Mesendoderm (in vitro differentiated cells): ENCODE measurements at regions not wholly inside any gene's neighbourhood (a gene's known extent, or its start where the extent isn't known, plus 50 kb on each side); places are given as distances from the start of the nearest gene placed in this dataset.

Experiments
- DNase-seq: peaks from one replicate; pipeline ENCODE4 v3.0.0; 2013
- H2AK5ac ChIP-seq: 2 replicates; pipeline ENCODE4 v1.6.1; 2013; ENCODE audit warnings: low read length, inconsistent platforms
- H2BK120ac ChIP-seq: 2 replicates; pipeline ENCODE4 v1.6.1; 2013; ENCODE audit warnings: low read depth, mild to moderate bottlenecking, low read length, moderate library complexity, mixed read lengths
- H2BK15ac ChIP-seq: replicated peaks from 2 replicates; pipeline ENCODE4 v1.6.1; 2013; ENCODE audit warnings: low read depth, mild to moderate bottlenecking, moderate library complexity
- H2BK5ac ChIP-seq: 2 replicates; pipeline ENCODE4 v1.6.1; 2013; ENCODE audit warnings: low read length, inconsistent platforms
- H3K18ac ChIP-seq: 2 replicates; pipeline ENCODE4 v1.6.1; 2013; ENCODE audit warnings: mild to moderate bottlenecking, low read length, mixed read lengths
- H3K23ac ChIP-seq: one replicate; pipeline ENCODE4 v1.6.1; 2013; ENCODE audit warnings: low read length
- H3K27ac ChIP-seq: 2 replicates; pipeline ENCODE4 v1.5.1; 2013; ENCODE audit warnings: low read depth, mild to moderate bottlenecking, inconsistent platforms, low read length, moderate library complexity
- H3K27me3 ChIP-seq: 2 replicates; pipeline ENCODE4 v1.6.1; 2013; ENCODE audit warnings: low read length, control low read depth, mild to moderate bottlenecking, inconsistent platforms; ENCODE audit not compliant: insufficient read depth, poor library complexity
- H3K36me3 ChIP-seq: 2 replicates; pipeline ENCODE4 v1.6.1; 2013; ENCODE audit warnings: low read length, inconsistent platforms; ENCODE audit not compliant: control insufficient read depth, insufficient read depth
- H3K4ac ChIP-seq: one replicate; pipeline ENCODE4 v1.6.1; 2013; ENCODE audit warnings: low read depth, mild to moderate bottlenecking, low read length, moderate library complexity
- H3K4me1 ChIP-seq: 2 replicates; pipeline ENCODE4 v1.6.1; 2013; ENCODE audit warnings: low read depth, low read length, inconsistent platforms; ENCODE audit not compliant: control insufficient read depth
- H3K4me2 ChIP-seq: 2 replicates; pipeline ENCODE4 v1.6.1; 2013; ENCODE audit warnings: low read length
- H3K4me3 ChIP-seq: 2 replicates; pipeline ENCODE4 v1.5.1; 2013; ENCODE audit warnings: mild to moderate bottlenecking, low read length
- H3K56ac ChIP-seq: one replicate; pipeline ENCODE4 v1.6.1; 2013; ENCODE audit warnings: low read length
- H3K79me1 ChIP-seq: 2 replicates; pipeline ENCODE4 v1.6.1; 2013; ENCODE audit warnings: low read length, inconsistent platforms
- H3K79me2 ChIP-seq: 2 replicates; pipeline ENCODE4 v1.6.1; 2013; ENCODE audit warnings: mild to moderate bottlenecking, low read length; ENCODE audit not compliant: control insufficient read depth, insufficient read depth
- H3K9ac ChIP-seq: 2 replicates; pipeline ENCODE4 v1.6.1; 2013; ENCODE audit warnings: low read length, inconsistent platforms
- H4K5ac ChIP-seq: one replicate; pipeline ENCODE4 v1.6.1; 2013; ENCODE audit warnings: low read length
- H4K8ac ChIP-seq: one replicate; pipeline ENCODE4 v1.6.1; 2013; ENCODE audit warnings: low read depth, mild to moderate bottlenecking, control low read depth, low read length, moderate library complexity
- WGBS: extraction: QIAGEN DNeasy Blood & Tissue Kit; methylation state at CpG from one replicate; pipeline ENCODE4 v1.1.7; 2013; ENCODE audit warnings: low lambda C conversion rate, missing lambda C conversion rate; ENCODE audit not compliant: insufficient coverage; ENCODE audit errors: extremely low coverage; 5-methylcytosine and 5-hydroxymethylcytosine counted together

DNA sequence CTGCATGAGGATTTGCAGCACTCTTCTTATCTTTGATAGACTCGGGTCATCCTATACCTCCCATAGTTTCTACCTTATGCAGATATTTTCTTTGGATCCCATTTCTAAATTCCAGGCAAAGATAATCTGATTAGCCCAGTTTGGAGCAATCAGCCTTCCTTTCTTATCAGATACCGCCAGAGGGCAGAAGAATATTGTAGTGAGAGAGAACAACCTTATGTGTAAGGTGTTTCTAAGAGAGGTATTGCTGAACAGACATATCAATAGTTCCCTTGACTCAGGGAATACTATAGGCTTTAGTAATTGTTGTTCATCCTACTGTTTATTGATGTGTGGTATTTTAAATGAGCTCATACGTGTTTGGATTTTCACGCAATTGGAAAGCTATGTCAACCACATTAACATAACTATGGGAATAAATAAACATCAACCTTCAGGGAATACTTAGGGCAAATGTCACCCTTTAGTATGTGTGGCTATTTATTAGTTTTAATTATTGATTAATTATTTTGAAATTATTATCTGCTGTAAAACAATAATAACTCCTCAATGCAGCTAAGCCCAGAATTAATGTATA is 1435.2 kb upstream of the CDH9 start:
- WGBS: no CpG with 5 or more reads among the region's 4 CpGs
- H2AK5ac ChIP-seq: no peak overlapping the region
- H3K79me1 ChIP-seq: no peaks in the 10 kb centered on the region
- no peak overlapping the region for H2BK15ac ChIP-seq
- no peak overlapping the region for H3K4me2 ChIP-seq
- no peaks in the 10 kb centered on the region for H3K36me3 ChIP-seq
- peak; percentile 74 for DNase-seq
- no peak overlapping the region for H3K4ac ChIP-seq
- H4K8ac ChIP-seq: no peak overlapping the region
- H3K79me2 ChIP-seq: no peaks in the 10 kb centered on the region
- no peak overlapping the region for H3K4me3 ChIP-seq
- no peak overlapping the region for H3K56ac ChIP-seq
- no peak overlapping the region for H2BK5ac ChIP-seq
- no peak overlapping the region for H3K18ac ChIP-seq
- H3K23ac ChIP-seq: no peak overlapping the region
- H3K9ac ChIP-seq: no peak overlapping the region
- H2BK120ac ChIP-seq: no peak overlapping the region
- H4K5ac ChIP-seq: no peak overlapping the region
- no peaks in the 10 kb centered on the region for H3K4me1 ChIP-seq
- no peak overlapping the region for H3K27ac ChIP-seq
- H3K27me3 ChIP-seq: no peaks in the 10 kb centered on the region

GRCh38 chr5:28468166-28468565 is 1429.8 kb upstream of the CDH9 start:
- Histone ChIP-seq H3K4me3 (no peak overlapping the region), H3K4me2 (no peak overlapping the region)
- no CpG with 5 or more reads among the region's 3 CpGs for WGBS

DNA sequence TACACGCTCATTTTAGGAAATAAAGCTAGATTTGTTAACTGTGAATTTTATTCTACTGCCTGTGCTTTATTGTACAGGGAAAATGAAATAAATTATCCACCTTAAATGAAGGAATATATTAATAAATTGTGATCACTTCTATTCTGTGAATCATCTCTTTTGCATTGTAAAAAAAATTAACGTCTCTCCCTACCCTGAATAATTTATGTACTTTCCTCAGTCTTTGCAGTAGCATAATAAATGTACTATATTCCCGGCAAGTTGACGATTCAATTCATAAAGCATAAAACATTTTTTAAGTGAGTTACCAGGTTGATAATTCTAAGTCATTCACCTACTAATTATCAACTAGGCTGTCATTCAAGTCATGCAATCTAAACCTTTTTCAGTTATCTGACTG is 1425.3 kb upstream of the CDH9 start:
- H2BK5ac ChIP-seq: no peak overlapping the region
- H3K4me3 ChIP-seq: no peak overlapping the region
- no peak overlapping the region for H4K5ac ChIP-seq
- H3K79me1 ChIP-seq: no peaks in the 10 kb centered on the region
- H2BK15ac ChIP-seq: no peak overlapping the region
- H4K8ac ChIP-seq: no peak overlapping the region
- no peak overlapping the region for H3K18ac ChIP-seq
- H3K27me3 ChIP-seq: no peaks in the 10 kb centered on the region
- H3K36me3 ChIP-seq: no peaks in the 10 kb centered on the region
- H2AK5ac ChIP-seq: no peak overlapping the region
- no peak overlapping the region for H3K56ac ChIP-seq
- DNase-seq: no peak
- no peak overlapping the region for H3K4me2 ChIP-seq
- no peak overlapping the region for H3K4ac ChIP-seq
- no peak overlapping the region for H3K23ac ChIP-seq
- no peak overlapping the region for H3K9ac ChIP-seq
- no peak overlapping the region for H3K27ac ChIP-seq
- H3K79me2 ChIP-seq: no peaks in the 10 kb centered on the region
- no peak overlapping the region for H2BK120ac ChIP-seq
- WGBS: no CpG with 5 or more reads among the region's 4 CpGs
- no peaks in the 10 kb centered on the region for H3K4me1 ChIP-seq

More at GRCh38 chr5:28468166-28468565, 1429.8 kb upstream of the CDH9 start:
- H3K4ac ChIP-seq: no peak overlapping the region
- no peak overlapping the region for H3K9ac ChIP-seq
- H4K8ac ChIP-seq: no peak overlapping the region
- no peak overlapping the region for H3K18ac ChIP-seq
- no peak for DNase-seq
- no peaks in the 10 kb centered on the region for H3K79me2 ChIP-seq
- H3K23ac ChIP-seq: no peak overlapping the region
- H2BK120ac ChIP-seq: no peak overlapping the region
- no peak overlapping the region for H4K5ac ChIP-seq
- H2AK5ac ChIP-seq: no peak overlapping the region
- no peak overlapping the region for H2BK5ac ChIP-seq
- H3K79me1 ChIP-seq: no peaks in the 10 kb centered on the region
- no peak overlapping the region for H2BK15ac ChIP-seq
- H3K56ac ChIP-seq: no peak overlapping the region
- no peak overlapping the region for H3K27ac ChIP-seq
- H3K4me1 ChIP-seq: no peaks in the 10 kb centered on the region
- no peaks in the 10 kb centered on the region for H3K27me3 ChIP-seq
- no peaks in the 10 kb centered on the region for H3K36me3 ChIP-seq

DNA sequence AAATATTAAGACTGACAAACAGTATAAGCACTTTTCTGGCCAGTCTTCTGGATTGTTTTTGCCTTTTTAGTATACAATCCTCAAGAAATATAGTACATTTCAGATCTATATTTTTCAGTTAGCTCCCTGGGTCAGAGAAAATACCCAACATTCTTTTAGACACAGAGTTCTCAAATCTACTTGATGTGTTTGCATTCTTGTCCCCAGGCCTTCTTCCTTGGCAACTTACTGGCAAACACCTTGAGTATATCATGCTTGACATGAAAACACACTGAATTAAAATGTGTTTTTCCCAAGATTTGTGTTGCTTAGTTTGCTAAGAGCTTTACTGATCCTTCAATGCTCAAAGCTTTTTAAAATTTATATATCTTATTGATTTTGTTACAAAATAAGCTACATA is 1413.1 kb upstream of the CDH9 start:
- no peaks in the 10 kb centered on the region for H3K79me1 ChIP-seq
- no peaks in the 10 kb centered on the region for H3K4me1 ChIP-seq
- no peak overlapping the region for H2BK5ac ChIP-seq
- H2AK5ac ChIP-seq: no peak overlapping the region
- no peak overlapping the region for H3K27ac ChIP-seq
- no peak overlapping the region for H4K5ac ChIP-seq
- H3K9ac ChIP-seq: no peak overlapping the region
- H3K79me2 ChIP-seq: no peaks in the 10 kb centered on the region
- H2BK15ac ChIP-seq: no peak overlapping the region
- no peak overlapping the region for H3K4me3 ChIP-seq
- no peaks in the 10 kb centered on the region for H3K27me3 ChIP-seq
- no peak overlapping the region for H3K23ac ChIP-seq
- H4K8ac ChIP-seq: no peak overlapping the region
- H3K4ac ChIP-seq: no peak overlapping the region
- H3K18ac ChIP-seq: no peak overlapping the region
- H3K56ac ChIP-seq: no peak overlapping the region
- no peak overlapping the region for H3K4me2 ChIP-seq
- no peak for DNase-seq
- no peaks in the 10 kb centered on the region for H3K36me3 ChIP-seq
- H2BK120ac ChIP-seq: no peak overlapping the region

DNA sequence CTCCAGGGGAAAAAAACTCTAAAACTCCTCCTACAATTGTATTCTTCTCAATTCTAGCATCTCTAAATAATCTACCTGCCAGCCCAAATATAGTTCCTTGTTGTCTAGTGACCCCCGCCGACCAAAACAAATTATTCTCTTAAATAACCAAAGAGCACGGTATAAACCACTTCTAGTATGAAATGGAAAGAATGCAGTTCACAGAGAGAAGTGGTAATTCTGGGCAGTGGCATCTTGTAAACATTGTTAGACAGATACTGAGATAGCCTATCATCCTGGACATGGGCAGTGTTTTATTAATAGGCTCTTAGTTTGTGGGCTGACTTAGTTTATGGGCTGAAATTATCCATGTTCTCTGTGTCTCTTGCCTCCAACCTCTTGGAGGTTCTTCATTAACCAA is 1412.6 kb upstream of the CDH9 start:
- H3K9ac ChIP-seq: no peak overlapping the region
- H3K23ac ChIP-seq: no peak overlapping the region
- no peaks in the 10 kb centered on the region for H3K36me3 ChIP-seq
- no CpG with 5 or more reads among the region's 3 CpGs for whole genome bisulfite sequencing
- H2BK5ac ChIP-seq: no peak overlapping the region
- H3K56ac ChIP-seq: no peak overlapping the region
- H3K4me3 ChIP-seq: no peak overlapping the region
- no peak for DNase-seq
- no peak overlapping the region for H4K8ac ChIP-seq
- H3K79me2 ChIP-seq: no peaks in the 10 kb centered on the region
- H3K4ac ChIP-seq: no peak overlapping the region
- no peak overlapping the region for H2AK5ac ChIP-seq
- no peak overlapping the region for H2BK15ac ChIP-seq
- H4K5ac ChIP-seq: no peak overlapping the region
- no peaks in the 10 kb centered on the region for H3K27me3 ChIP-seq
- no peak overlapping the region for H3K4me2 ChIP-seq
- no peak overlapping the region for H3K18ac ChIP-seq
- no peaks in the 10 kb centered on the region for H3K79me1 ChIP-seq
- H3K27ac ChIP-seq: no peak overlapping the region
- no peak overlapping the region for H2BK120ac ChIP-seq
- H3K4me1 ChIP-seq: no peaks in the 10 kb centered on the region

DNA sequence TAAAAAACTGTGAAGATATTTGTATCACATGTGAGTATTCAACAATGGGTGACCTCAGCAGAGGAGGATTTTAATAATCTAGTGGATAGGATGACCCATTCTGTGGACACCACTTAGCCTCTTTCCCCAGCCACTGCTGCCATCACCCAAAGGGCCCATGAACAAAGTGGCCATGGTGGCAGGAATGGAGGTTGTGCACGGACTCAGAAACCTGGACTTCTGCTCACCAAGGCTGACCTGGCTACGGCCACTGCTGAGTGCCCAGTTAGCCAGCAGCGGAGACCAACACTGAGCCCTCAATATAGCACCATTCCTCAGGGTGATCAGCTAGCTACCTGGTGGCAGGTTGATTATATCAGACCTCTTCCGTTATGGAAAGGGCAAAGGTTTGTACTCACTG is 1410.4 kb upstream of the CDH9 start:
- Histone ChIP-seq H3K4me2 (no peak overlapping the region), H3K4me1 (no peaks in the 10 kb centered on the region), H3K27ac (no peak overlapping the region), H2BK120ac (no peak overlapping the region), H3K79me2 (no peaks in the 10 kb centered on the region), H4K8ac (no peak overlapping the region), H3K79me1 (no peaks in the 10 kb centered on the region), H3K27me3 (no peaks in the 10 kb centered on the region), H3K4ac (no peak overlapping the region), H3K4me3 (no peak overlapping the region), H2BK5ac (no peak overlapping the region), H3K56ac (no peak overlapping the region), H3K9ac (no peak overlapping the region), H4K5ac (no peak overlapping the region), H3K18ac (no peak overlapping the region), H3K23ac (no peak overlapping the region), H2BK15ac (no peak overlapping the region), H2AK5ac (no peak overlapping the region), H3K36me3 (no peaks in the 10 kb centered on the region)
- no peak for DNase-seq
- WGBS: no CpG with 5 or more reads among the region's 4 CpGs
